ENCODE measurements at regions not wholly inside any gene's neighbourhood (a gene's known extent, or its start where the extent isn't known, plus 50 kb on each side); places are given as distances from the start of the nearest gene placed in this dataset.
A peak's percentile ranks its signal among the peaks of the same experiment; 100 is the strongest.
"Not testable (repeated sequence)": the region's sequence is repeated elsewhere in the genome, so short reads cannot be mapped to it uniquely, and the experiment has no call there.

- H4K20me1 ChIP-seq (ENCODE audit: control insufficient read depth, insufficient read depth); H3K9me3 ChIP-seq (replicated peaks; ENCODE audit: control insufficient read depth, insufficient read depth, low read length); H3K9ac ChIP-seq (ENCODE audit: control insufficient read depth, insufficient read depth, low read length); H3K4me2 ChIP-seq (ENCODE audit: control insufficient read depth, insufficient read depth); BruUV-seq (replicated peaks); ATAC-seq; in situ Hi-C loops (cut with MboI); H3K4me1 ChIP-seq (ENCODE audit: control insufficient read depth, insufficient read depth, low read length); H3K27me3 ChIP-seq (replicated peaks in 1 of 2; ENCODE audit: control insufficient read depth in 2 of 2, insufficient read depth in 2 of 2, low read length in 1 of 2); H3K36me3 ChIP-seq (ENCODE audit: control insufficient read depth in 2 of 2, insufficient read depth in 2 of 2, low read length in 1 of 2); H3K79me2 ChIP-seq (ENCODE audit: control insufficient read depth, insufficient read depth, low read length); intact Hi-C loops (cut with micrococcal nuclease; ENCODE audit: unreplicated experiment); H3K4me3 ChIP-seq; H2AFZ ChIP-seq (ENCODE audit: control insufficient read depth, low read depth, low read length); FAIRE-seq; DNase-seq (ENCODE audit: low read depth, low spot score); H3K27ac ChIP-seq (ENCODE audit: control insufficient read depth, insufficient read depth): not testable (repeated sequence)
- ChIA-PET SMC1A (ENCODE audit: uncharacterized antibody, unreplicated experiment) (interaction anchor here (0.7 to 8.0 kb wide), 11 partner anchors 10 to 99 kb away, joined by 3 to 90 read pairs (median 7); no protein-coding TSS in a partner anchor), POLR2A (interaction anchor here (0.6 to 1.5 kb wide), 3 partner anchors 26 to 37 kb away, joined by 3 to 5 read pairs (median 4); no protein-coding TSS in a partner anchor), CTCF (interaction anchor here (0.9 to 8.2 kb wide), 9 partner anchors 8 to 556 kb away, joined by 3 to 69 read pairs (median 3); no protein-coding TSS in a partner anchor), RAD21 (ENCODE audit: unreplicated experiment) (interaction anchor here (1.0 to 5.6 kb wide), 7 partner anchors 11 to 81 kb away, joined by 3 to 36 read pairs (median 8); no protein-coding TSS in a partner anchor)
- WGBS (ENCODE audit: insufficient coverage, insufficient replicate concordance, low lambda C conversion rate, missing lambda C conversion rate), result 64% methylated on average over 5 of the region's 5 CpGs
- TF ChIP-seq, protein P1, sequence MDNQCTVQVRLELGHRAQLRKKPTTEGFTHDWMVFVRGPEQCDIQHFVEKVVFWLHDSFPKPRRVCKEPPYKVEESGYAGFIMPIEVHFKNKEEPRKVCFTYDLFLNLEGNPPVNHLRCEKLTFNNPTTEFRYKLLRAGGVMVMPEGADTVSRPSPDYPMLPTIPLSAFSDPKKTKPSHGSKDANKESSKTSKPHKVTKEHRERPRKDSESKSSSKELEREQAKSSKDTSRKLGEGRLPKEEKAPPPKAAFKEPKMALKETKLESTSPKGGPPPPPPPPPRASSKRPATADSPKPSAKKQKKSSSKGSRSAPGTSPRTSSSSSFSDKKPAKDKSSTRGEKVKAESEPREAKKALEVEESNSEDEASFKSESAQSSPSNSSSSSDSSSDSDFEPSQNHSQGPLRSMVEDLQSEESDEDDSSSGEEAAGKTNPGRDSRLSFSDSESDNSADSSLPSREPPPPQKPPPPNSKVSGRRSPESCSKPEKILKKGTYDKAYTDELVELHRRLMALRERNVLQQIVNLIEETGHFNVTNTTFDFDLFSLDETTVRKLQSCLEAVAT (IDR thresholded peaks at IDR 0.05), result peak; percentile 19; the same call in 1 of the 2 replicates
Observed at GRCh38 chr4:111961026-111961425, 184.2 kb upstream of the FAM241A start.

DNA sequence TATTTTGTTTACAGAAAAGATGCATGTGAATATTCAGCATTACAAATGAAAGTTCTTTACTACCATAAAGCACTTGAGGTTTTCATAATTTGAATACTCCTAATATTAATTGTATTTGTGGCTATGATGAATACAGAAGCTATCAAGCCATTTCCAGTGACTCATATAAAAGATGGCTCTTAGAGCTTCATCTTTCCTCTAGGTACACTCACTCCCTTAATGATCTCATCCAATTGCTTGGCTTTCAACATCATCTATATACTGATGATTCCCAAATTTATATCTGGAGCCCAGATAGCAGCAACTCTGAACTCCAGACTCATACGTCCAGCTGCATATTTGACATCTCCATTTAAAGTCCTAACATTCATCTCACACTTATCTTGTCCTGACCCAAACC lies 183.4 kb upstream of the FAM241A start:
- BruUV-seq (replicated peaks), result no TSS peak
- no peak for FAIRE-seq
- H3K4me3 ChIP-seq, result no peak overlapping the region
- intact Hi-C loops (cut with micrococcal nuclease; ENCODE audit: unreplicated experiment), result no loop called here
- in situ Hi-C loops (cut with MboI), result no loop called here
- SMC1A ChIA-PET (ENCODE audit: uncharacterized antibody, unreplicated experiment), result interaction anchor here (0.7 to 8.0 kb wide), 10 partner anchors 9 to 98 kb away, joined by 3 to 90 read pairs (median 8); no protein-coding TSS in a partner anchor
- POLR2A ChIA-PET, result interaction anchor here (0.9 to 1.5 kb wide), 2 partner anchors 25 to 31 kb away, joined by 3 to 4 read pairs; no protein-coding TSS in a partner anchor
- RAD21 ChIA-PET (ENCODE audit: unreplicated experiment), result interaction anchor here (1.0 to 5.6 kb wide), 3 partner anchors 17 to 69 kb away, joined by 3 to 36 read pairs (median 34); no protein-coding TSS in a partner anchor
- CTCF ChIA-PET, result interaction anchor here (1.1 to 8.2 kb wide), 7 partner anchors 9 to 70 kb away, joined by 3 to 69 read pairs (median 5); no protein-coding TSS in a partner anchor
- no peak overlapping the region for H2AFZ ChIP-seq (ENCODE audit: control insufficient read depth, low read depth, low read length)
- H3K4me1 ChIP-seq (ENCODE audit: control insufficient read depth, insufficient read depth, low read length), result no peaks in the 10 kb centered on the region
- no peak overlapping the region for H3K9ac ChIP-seq (ENCODE audit: control insufficient read depth, insufficient read depth, low read length)
- 90% methylated on average over 1 of the region's 1 CpG for WGBS (ENCODE audit: insufficient coverage, insufficient replicate concordance, low lambda C conversion rate, missing lambda C conversion rate)
- H3K4me2 ChIP-seq (ENCODE audit: control insufficient read depth, insufficient read depth), result no peak overlapping the region
- ATAC-seq, result no peak
- no peak overlapping the region for H3K27ac ChIP-seq (ENCODE audit: control insufficient read depth, insufficient read depth)
- no peaks in the 10 kb centered on the region for H3K79me2 ChIP-seq (ENCODE audit: control insufficient read depth, insufficient read depth, low read length)
- H4K20me1 ChIP-seq (ENCODE audit: control insufficient read depth, insufficient read depth), result no peaks in the 10 kb centered on the region
- H3K27me3 ChIP-seq (replicated peaks in 1 of 2; ENCODE audit: control insufficient read depth in 2 of 2, insufficient read depth in 2 of 2, low read length in 1 of 2), result no peaks in the 10 kb centered on the region
- no peaks in the 10 kb centered on the region for H3K9me3 ChIP-seq (replicated peaks; ENCODE audit: control insufficient read depth, insufficient read depth, low read length)
- no peak for DNase-seq (ENCODE audit: low read depth, low spot score)
- H3K36me3 ChIP-seq (ENCODE audit: control insufficient read depth in 2 of 2, insufficient read depth in 2 of 2, low read length in 1 of 2), result no peaks in the 10 kb centered on the region
- TF ChIP-seq CBX3 (IDR thresholded peaks at IDR 0.05; ENCODE audit: borderline replicate concordance, low read depth) (no peak), RAD21 (IDR thresholded peaks at IDR 0.05; ENCODE audit: insufficient read depth, low read depth, low read length) (no peak), SMARCA5 (IDR thresholded peaks at IDR 0.05) (no peak), POLR2A (IDR thresholded peaks at IDR 0.05; ENCODE audit: low read depth, low read length) (no peak), CHD1 (IDR thresholded peaks at IDR 0.05; ENCODE audit: low read depth, low read length) (no peak), PAX5 (IDR thresholded peaks at IDR 0.05; ENCODE audit: borderline replicate concordance, low read depth, low read length) (no peak), SRF (IDR thresholded peaks at IDR 0.05; ENCODE audit: low read depth in 2 of 2, low read length in 2 of 2) (no peak), MTA2 (IDR thresholded peaks at IDR 0.05; ENCODE audit: low read depth) (no peak), STAT3 (IDR thresholded peaks at IDR 0.05; ENCODE audit: low read depth, low read length) (no peak)
- TF ChIP-seq, protein P2, sequence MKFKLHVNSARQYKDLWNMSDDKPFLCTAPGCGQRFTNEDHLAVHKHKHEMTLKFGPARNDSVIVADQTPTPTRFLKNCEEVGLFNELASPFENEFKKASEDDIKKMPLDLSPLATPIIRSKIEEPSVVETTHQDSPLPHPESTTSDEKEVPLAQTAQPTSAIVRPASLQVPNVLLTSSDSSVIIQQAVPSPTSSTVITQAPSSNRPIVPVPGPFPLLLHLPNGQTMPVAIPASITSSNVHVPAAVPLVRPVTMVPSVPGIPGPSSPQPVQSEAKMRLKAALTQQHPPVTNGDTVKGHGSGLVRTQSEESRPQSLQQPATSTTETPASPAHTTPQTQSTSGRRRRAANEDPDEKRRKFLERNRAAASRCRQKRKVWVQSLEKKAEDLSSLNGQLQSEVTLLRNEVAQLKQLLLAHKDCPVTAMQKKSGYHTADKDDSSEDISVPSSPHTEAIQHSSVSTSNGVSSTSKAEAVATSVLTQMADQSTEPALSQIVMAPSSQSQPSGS (IDR thresholded peaks at IDR 0.05; ENCODE audit: low read length), result no peak
- TF ChIP-seq, protein P3, sequence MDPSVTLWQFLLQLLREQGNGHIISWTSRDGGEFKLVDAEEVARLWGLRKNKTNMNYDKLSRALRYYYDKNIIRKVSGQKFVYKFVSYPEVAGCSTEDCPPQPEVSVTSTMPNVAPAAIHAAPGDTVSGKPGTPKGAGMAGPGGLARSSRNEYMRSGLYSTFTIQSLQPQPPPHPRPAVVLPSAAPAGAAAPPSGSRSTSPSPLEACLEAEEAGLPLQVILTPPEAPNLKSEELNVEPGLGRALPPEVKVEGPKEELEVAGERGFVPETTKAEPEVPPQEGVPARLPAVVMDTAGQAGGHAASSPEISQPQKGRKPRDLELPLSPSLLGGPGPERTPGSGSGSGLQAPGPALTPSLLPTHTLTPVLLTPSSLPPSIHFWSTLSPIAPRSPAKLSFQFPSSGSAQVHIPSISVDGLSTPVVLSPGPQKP (IDR thresholded peaks at IDR 0.05; ENCODE audit: low read depth, low read length), result no peak
- TF ChIP-seq, protein P4, sequence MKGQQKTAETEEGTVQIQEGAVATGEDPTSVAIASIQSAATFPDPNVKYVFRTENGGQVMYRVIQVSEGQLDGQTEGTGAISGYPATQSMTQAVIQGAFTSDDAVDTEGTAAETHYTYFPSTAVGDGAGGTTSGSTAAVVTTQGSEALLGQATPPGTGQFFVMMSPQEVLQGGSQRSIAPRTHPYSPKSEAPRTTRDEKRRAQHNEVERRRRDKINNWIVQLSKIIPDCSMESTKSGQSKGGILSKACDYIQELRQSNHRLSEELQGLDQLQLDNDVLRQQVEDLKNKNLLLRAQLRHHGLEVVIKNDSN (IDR thresholded peaks at IDR 0.05; ENCODE audit: borderline replicate concordance, extremely low read length, insufficient read depth, low read depth, low read length), result no peak
